KOPT-K1 (cell line): ENCODE measurements at regions not wholly inside any gene's neighbourhood (a gene's known extent, or its start where the extent isn't known, plus 50 kb on each side); places are given as distances from the start of the nearest gene placed in this dataset.

Experiments used
- H3K27ac ChIP-seq: fragments of 200-600 bp; sonication (generic); 2 replicates; pipeline ENCODE4 v1.5.1; 2016; ENCODE audit warnings: antibody characterized with exemption, mild to moderate bottlenecking, low read depth, low read length; ENCODE audit not compliant: poor library complexity, severe bottlenecking
- H3K36me3 ChIP-seq: fragments of 200-600 bp; sonication (generic); 2 replicates; pipeline ENCODE4 v1.5.1; 2017; ENCODE audit warnings: antibody characterized with exemption, mild to moderate bottlenecking, low read length, moderate library complexity; ENCODE audit not compliant: insufficient read depth
- H3K9me3 ChIP-seq: fragments of 200-600 bp; sonication (generic); 2 replicates; pipeline ENCODE4 v1.5.1; 2017; ENCODE audit warnings: antibody characterized with exemption, low read length, mild to moderate bottlenecking; ENCODE audit not compliant: insufficient read depth, poor library complexity, severe bottlenecking

DNA sequence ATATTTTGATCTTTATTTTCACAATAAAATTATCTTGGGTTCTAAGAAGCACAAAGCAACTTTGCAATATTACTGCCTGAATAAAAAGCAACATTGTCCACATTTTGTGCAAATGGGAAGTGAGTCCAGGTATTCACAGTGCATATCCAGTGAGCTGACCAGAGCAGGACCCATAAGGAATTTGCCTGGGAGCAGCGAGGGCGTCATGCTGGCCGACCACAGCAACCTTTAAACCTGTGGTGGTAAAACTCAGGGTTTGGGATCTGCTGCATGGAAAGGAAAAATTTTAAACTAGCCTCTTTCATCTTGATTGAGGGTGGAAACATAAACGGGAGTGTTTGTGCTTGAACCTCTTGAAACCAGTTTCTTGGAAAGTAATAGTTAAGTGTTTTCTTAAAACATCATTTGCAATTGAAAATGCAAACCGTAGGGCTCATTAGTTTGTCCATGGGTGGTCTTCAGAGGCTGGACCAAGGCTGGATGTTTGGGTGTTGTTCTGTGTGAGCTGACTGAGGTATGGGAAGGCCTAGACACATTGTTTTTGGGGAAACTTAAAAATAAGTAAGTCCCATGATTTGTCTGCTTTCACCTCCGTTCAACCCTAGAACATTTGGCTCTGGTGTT, 85.0 kb upstream of the ANKH start:
- H3K36me3 ChIP-seq: no peaks in the 10 kb centered on the region
- no peaks in the 10 kb centered on the region for H3K9me3 ChIP-seq
- no peak overlapping the region for H3K27ac ChIP-seq

- no peak overlapping the region for H3K27ac ChIP-seq
These were observed 83.2 kb upstream of the ANKH start for GRCh38 chr5:14954616-14955343.

DNA sequence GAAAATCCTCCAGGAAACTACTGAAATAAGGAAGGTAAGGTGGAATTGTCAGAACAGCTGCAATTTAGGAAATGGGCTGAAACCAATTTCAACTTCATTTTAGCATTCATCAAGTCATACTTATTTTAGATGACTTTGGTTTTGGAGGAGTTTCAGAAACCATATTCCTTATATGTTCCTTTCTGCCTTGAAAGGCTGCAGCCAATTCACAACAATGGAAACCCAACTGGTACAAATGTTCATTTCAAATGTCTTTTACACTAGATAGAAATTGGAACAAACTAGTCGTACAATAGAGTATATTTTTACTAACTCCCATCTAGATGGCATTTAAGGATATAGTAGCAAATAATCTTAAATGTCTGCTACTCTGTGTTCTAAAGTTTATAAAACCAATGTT, 82.6 kb upstream of the ANKH start:
- H3K36me3 ChIP-seq: no peaks in the 10 kb centered on the region
- no peaks in the 10 kb centered on the region for H3K9me3 ChIP-seq
- no peak overlapping the region for H3K27ac ChIP-seq

More at GRCh38 chr5:14954616-14955343, 83.2 kb upstream of the ANKH start:
- no peaks in the 10 kb centered on the region for H3K36me3 ChIP-seq
- no peaks in the 10 kb centered on the region for H3K9me3 ChIP-seq

DNA sequence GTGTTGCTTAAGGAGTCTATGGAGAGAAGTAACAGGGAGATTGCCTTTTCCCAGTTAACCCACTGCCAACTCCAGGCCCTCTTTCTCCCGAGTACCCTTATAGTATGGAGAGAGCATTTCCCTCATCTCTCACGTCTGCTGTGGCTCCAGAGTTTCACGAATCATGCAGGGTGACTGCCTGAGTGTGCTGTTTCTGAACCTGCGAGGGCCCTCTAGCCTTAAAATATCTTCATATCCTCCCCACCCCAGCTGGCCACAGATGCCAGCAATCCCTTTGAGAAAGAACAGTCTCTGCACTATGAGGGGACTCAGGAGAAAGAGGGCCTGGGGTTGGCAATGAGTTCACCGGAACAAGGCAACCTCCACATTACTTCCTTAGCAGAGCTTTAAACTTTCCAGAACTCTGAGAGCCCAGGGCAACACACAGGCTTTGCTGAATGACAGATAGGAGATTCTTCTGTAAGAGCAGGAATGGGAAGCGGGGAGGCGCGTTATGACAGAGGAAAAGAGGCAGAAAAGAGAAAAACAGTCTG, 81.6 kb upstream of the ANKH start:
- H3K27ac ChIP-seq: no peak overlapping the region
- H3K9me3 ChIP-seq: no peaks in the 10 kb centered on the region
- H3K36me3 ChIP-seq: no peaks in the 10 kb centered on the region

GRCh38 chr5:14948383-14948782, 76.8 kb upstream of the ANKH start:
- Histone ChIP-seq H3K9me3 (no peaks in the 10 kb centered on the region), H3K27ac (no peak overlapping the region), H3K36me3 (no peaks in the 10 kb centered on the region)

DNA sequence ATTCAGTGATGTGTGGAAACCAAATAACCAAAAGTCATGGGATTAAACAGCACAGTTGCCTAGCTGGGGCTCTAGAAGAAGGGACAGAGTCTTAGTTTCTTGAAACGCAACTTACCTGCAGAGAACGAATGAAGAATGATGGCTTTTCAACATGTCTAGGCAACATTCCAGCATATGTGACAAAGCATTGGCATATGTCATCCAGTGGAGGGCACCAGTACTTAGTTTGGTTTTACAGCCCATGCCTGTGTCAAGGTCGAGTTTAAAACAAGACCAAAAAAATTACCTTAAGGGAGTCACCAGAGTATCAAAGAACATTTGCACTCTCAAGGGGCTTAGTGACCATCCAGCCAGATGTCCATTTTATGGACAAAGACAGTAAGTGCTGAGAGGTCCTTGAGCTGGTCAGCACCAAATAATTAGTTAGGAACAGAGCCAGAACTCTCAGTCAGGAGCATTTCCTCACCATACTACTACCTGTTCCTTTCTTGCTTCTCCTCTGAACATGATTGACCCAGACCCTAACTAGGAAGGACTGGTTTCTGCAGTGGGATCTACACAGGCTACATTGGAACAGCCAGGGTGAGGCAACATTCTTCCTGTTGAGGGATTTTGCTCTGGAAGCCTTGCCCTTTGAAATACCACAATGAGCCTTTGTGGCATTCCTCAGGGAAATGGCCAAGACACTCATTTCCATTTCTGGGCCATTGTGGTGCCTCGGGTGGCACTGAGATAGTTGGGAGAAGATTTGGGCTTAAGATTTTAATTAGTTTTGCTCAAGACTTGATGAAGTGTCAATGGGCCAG, 75.4 kb upstream of the ANKH start:
- H3K36me3 ChIP-seq: no peaks in the 10 kb centered on the region
- H3K9me3 ChIP-seq: no peaks in the 10 kb centered on the region

GRCh38 chr5:14945450-14945849, 73.9 kb upstream of the ANKH start:
- Histone ChIP-seq H3K9me3 (no peaks in the 10 kb centered on the region), H3K36me3 (no peaks in the 10 kb centered on the region), H3K27ac (no peak overlapping the region)

More for the DNA sequence above, 75.4 kb upstream of the ANKH start:
- no peak overlapping the region for H3K27ac ChIP-seq

GRCh38 chr5:14944996-14945395, 73.4 kb upstream of the ANKH start:
- no peak overlapping the region for H3K27ac ChIP-seq
- no peaks in the 10 kb centered on the region for H3K9me3 ChIP-seq
- no peaks in the 10 kb centered on the region for H3K36me3 ChIP-seq

- Histone ChIP-seq H3K27ac (no peak overlapping the region), H3K9me3 (no peaks in the 10 kb centered on the region), H3K36me3 (no peaks in the 10 kb centered on the region)
These were observed 72.8 kb upstream of the ANKH start for GRCh38 chr5:14944350-14944739.

- H3K36me3 ChIP-seq: no peaks in the 10 kb centered on the region
- H3K9me3 ChIP-seq: no peaks in the 10 kb centered on the region
- H3K27ac ChIP-seq: no peak overlapping the region
These were observed 70.6 kb upstream of the ANKH start for GRCh38 chr5:14942212-14942611.

DNA sequence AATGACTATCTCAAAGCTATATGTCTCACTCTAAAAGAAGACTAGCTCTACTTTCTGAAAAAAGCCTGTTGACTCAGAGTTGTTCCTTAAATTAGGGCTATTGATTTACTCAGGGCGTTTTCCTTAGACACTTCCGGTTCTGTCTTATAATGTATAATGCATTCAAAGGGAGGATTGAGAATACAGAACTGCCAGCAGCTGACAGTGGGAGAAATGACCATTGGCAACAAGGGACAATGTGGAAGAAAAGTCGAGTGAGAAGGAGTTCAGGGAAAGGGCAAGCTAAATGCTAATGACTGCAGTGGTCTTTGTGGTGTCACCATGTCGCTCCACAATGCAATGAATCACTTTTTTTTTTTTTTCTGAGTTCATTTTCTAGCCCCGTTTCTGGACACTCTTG, 65.7 kb upstream of the ANKH start:
- no peak overlapping the region for H3K27ac ChIP-seq
- H3K36me3 ChIP-seq: no peaks in the 10 kb centered on the region
- no peaks in the 10 kb centered on the region for H3K9me3 ChIP-seq

DNA sequence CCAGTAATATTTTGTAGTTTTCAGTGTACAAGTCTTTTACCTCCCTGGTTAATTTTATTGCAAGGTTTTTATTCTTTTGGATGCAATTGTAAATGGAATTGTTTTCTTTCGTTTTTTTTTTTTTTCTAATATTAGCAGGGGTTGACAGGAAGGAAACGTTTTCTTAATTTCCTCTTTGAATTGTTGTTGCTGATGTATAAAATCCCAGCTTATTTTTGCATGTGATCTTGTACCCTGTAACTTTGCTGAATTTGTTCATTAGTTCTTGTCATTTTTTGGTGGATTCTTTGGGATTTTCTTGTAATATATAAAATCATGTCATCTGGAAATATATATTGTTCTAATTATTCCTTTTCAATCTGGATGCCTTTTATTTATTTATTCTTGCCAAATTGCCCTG, 65.0 kb upstream of the ANKH start:
- H3K36me3 ChIP-seq: no peaks in the 10 kb centered on the region
- H3K27ac ChIP-seq: no peak overlapping the region
- H3K9me3 ChIP-seq: no peaks in the 10 kb centered on the region

GRCh38 chr5:14935341-14935740, 63.8 kb upstream of the ANKH start:
- H3K27ac ChIP-seq: no peak overlapping the region
- H3K36me3 ChIP-seq: no peaks in the 10 kb centered on the region
- no peaks in the 10 kb centered on the region for H3K9me3 ChIP-seq

GRCh38 chr5:14932902-14933469, 61.4 kb upstream of the ANKH start:
- Histone ChIP-seq H3K9me3 (no peaks in the 10 kb centered on the region), H3K36me3 (no peaks in the 10 kb centered on the region), H3K27ac (no peak overlapping the region)

DNA sequence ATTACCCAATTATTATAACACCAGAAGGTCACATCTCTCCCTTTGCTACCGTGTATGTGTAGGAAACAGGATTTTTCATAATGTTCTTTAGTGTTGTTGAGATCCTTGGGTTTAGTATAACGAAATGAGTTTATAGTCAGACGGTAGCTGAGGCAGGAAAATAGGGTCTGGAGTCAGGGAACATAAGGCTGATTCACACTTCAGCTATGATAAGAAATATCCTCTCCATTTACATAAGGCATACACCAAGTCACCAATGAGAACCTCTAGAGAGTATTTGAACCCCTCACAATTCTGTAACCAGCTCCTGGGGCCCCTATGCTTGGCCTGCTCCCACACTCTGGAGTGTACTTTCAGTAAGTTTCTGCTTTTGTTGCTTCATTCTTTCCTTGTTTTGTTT, 58.9 kb upstream of the ANKH start:
- Histone ChIP-seq H3K36me3 (no peaks in the 10 kb centered on the region), H3K9me3 (no peaks in the 10 kb centered on the region), H3K27ac (no peak overlapping the region)
